BJ (cell line): ENCODE measurements at regions not wholly inside any gene's neighbourhood (a gene's known extent, or its start where the extent isn't known, plus 50 kb on each side); places are given as distances from the start of the nearest gene placed in this dataset.
A peak's percentile ranks its signal among the peaks of the same experiment; 100 is the strongest.

Experiments
- CTCF ChIA-PET: fragments of 350-600 bp; formaldehyde crosslinking; extraction: SDS; loops from one replicate; lab custom pipeline; 2021; ENCODE audit warnings: antibody characterized with exemption, inconsistent platforms; lab: Yijun Ruan, JAX
- POLR2A ChIA-PET: fragments of 300-600 bp; sonication (Branson Sonifier 250); formaldehyde crosslinking; extraction: SDS; loops from one replicate; lab custom pipeline; 2021; ENCODE audit warnings: antibody characterized with exemption; lab: Charles Lee
- DNase-seq: peaks from one replicate; pipeline ENCODE4 v3.0.0-alpha.2; 2011; ENCODE audit warnings: low read depth
- H3K27me3 ChIP-seq: 2 replicates; pipeline ENCODE4 v1.6.0; 2011; ENCODE audit warnings: low read length; ENCODE audit not compliant: control insufficient read depth, insufficient read depth
- H3K36me3 ChIP-seq: 2 replicates; pipeline ENCODE4 v1.5.1; 2011; ENCODE audit warnings: low read length; ENCODE audit not compliant: control insufficient read depth, insufficient read depth
- H3K4me3 ChIP-seq: 2 replicates; pipeline ENCODE4 v1.5.1; 2011; ENCODE audit warnings: low read depth, mild to moderate bottlenecking, control low read depth, low read length
- TF ChIP-seq, protein P1 (sequence below): IDR thresholded peaks from 2 replicates; pipeline ENCODE4 v1.5.1; 2011; ENCODE audit warnings: low read depth, mild to moderate bottlenecking, control low read depth, inconsistent platforms, low read length, moderate library complexity; ENCODE audit not compliant: insufficient read depth

GRCh38 chr1:20417581-20417980 is 68.4 kb downstream of the CAMK2N1 start:
- CTCF ChIA-PET, result interaction anchor here (1.2 kb wide), 2 partner anchors 10 to 40 kb away, joined by 3 read pairs; no protein-coding TSS in a partner anchor
- TF ChIP-seq, protein P1, sequence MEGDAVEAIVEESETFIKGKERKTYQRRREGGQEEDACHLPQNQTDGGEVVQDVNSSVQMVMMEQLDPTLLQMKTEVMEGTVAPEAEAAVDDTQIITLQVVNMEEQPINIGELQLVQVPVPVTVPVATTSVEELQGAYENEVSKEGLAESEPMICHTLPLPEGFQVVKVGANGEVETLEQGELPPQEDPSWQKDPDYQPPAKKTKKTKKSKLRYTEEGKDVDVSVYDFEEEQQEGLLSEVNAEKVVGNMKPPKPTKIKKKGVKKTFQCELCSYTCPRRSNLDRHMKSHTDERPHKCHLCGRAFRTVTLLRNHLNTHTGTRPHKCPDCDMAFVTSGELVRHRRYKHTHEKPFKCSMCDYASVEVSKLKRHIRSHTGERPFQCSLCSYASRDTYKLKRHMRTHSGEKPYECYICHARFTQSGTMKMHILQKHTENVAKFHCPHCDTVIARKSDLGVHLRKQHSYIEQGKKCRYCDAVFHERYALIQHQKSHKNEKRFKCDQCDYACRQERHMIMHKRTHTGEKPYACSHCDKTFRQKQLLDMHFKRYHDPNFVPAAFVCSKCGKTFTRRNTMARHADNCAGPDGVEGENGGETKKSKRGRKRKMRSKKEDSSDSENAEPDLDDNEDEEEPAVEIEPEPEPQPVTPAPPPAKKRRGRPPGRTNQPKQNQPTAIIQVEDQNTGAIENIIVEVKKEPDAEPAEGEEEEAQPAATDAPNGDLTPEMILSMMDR, result no peak
- Histone ChIP-seq H3K4me3 (no peak overlapping the region), H3K36me3 (no peaks in the 10 kb centered on the region), H3K27me3 (peaks cover 1% of the 10 kb centered on the region; the same call in 1 of the 2 replicates)
- DNase-seq, result no peak
- POLR2A ChIA-PET, result no interaction called here

- no peak overlapping the region for H3K4me3 ChIP-seq
- DNase-seq, result no peak
- ChIA-PET CTCF (interaction anchor here (1.2 kb wide), 2 partner anchors 39 to 42 kb away, joined by 3 read pairs; no protein-coding TSS in a partner anchor), POLR2A (no interaction called here)
- H3K36me3 ChIP-seq, result no peaks in the 10 kb centered on the region
- H3K27me3 ChIP-seq, result peaks cover 1% of the 10 kb centered on the region; the same call in 1 of the 2 replicates
- TF ChIP-seq, protein P1, result no peak
Measured at GRCh38 chr1:20416706-20417105, 69.3 kb downstream of the CAMK2N1 start.

DNA sequence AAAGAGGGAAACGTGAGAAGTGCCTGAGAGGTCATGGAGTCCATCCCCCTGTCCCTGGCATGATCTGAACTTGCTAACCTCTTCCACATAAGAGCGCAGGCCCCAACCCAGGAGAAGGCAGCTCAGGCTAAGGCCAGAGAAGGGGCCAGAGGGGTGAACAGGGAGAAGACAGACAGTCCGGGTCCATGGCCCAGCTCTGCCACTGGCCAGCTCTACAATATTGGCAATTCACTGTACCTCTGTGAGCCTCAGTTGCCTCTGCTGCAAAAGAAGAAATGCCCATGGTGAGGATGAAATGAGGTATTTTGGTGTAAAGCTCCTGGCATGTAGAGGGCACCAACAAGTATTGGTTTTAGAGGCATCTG is 72.3 kb downstream of the CAMK2N1 start:
- POLR2A ChIA-PET, result no interaction called here
- Histone ChIP-seq H3K27me3 (no peaks in the 10 kb centered on the region), H3K36me3 (no peaks in the 10 kb centered on the region), H3K4me3 (no peak overlapping the region)
- TF ChIP-seq, protein P1, result no peak
- CTCF ChIA-PET, result interaction anchor here (1.0 to 4.5 kb wide), 4 partner anchors 9 to 36 kb away, joined by 3 to 21 read pairs (median 4); no protein-coding TSS in a partner anchor
- no peak for DNase-seq

GRCh38 chr1:20413136-20413775 is 72.8 kb downstream of the CAMK2N1 start:
- CTCF ChIA-PET, result interaction anchor here (1.0 to 4.5 kb wide), 5 partner anchors 9 to 36 kb away, joined by 3 to 21 read pairs (median 4); no protein-coding TSS in a partner anchor
- Histone ChIP-seq H3K4me3 (no peak overlapping the region), H3K27me3 (no peaks in the 10 kb centered on the region), H3K36me3 (no peaks in the 10 kb centered on the region)
- TF ChIP-seq, protein P1, result no peak
- DNase-seq, result no peak
- POLR2A ChIA-PET, result no interaction called here

GRCh38 chr1:20411196-20411980 is 74.6 kb downstream of the CAMK2N1 start:
- no peaks in the 10 kb centered on the region for H3K36me3 ChIP-seq
- TF ChIP-seq, protein P1, result no peak
- DNase-seq, result peak; percentile 57
- CTCF ChIA-PET, result interaction anchor here (0.9 to 4.5 kb wide), 3 partner anchors 10 to 34 kb away, joined by 3 to 21 read pairs (median 9); no protein-coding TSS in a partner anchor
- H3K27me3 ChIP-seq, result no peaks in the 10 kb centered on the region
- H3K4me3 ChIP-seq, result no peak overlapping the region
- POLR2A ChIA-PET, result interaction anchor here (0.5 to 0.6 kb wide), 2 partner anchors 14 to 91 kb away, joined by 3 read pairs; no protein-coding TSS in a partner anchor
